ENCODE measurements at regions not wholly inside any gene's neighbourhood (a gene's known extent, or its start where the extent isn't known, plus 50 kb on each side); places are given as distances from the start of the nearest gene placed in this dataset.
"Not testable (repeated sequence)": the region's sequence is repeated elsewhere in the genome, so short reads cannot be mapped to it uniquely, and the experiment has no call there.

- Histone ChIP-seq H3K27ac (no peak overlapping the region), H3K36me3 (no peaks in the 10 kb centered on the region), H3K4me1 (peaks cover 0 to 45% (median 25%) of the 10 kb centered on the region in 4 donors), H3K4me3 (no peak overlapping the region), H3K27me3 (no peaks in the 10 kb centered on the region), H3K9me3 (peaks cover 0 to 4% (median 0%) of the 10 kb centered on the region in 4 donors)
- TF ChIP-seq CTCF (IDR thresholded peaks at IDR 0.05) (no peak), POLR2A (IDR thresholded peaks at IDR 0.05) (no peak), POLR2AphosphoS5 (IDR thresholded peaks at IDR 0.05) (no peak), EP300 (IDR thresholded peaks at IDR 0.05) (no peak)
- DNase-seq, result no peak
- intact Hi-C loops (cut with DNase I), result no loop called here
Observed at GRCh38 chr7:81002421-81002820, 83.6 kb upstream of the SEMA3C start.

- H3K4me1 ChIP-seq, result peaks cover 0 to 29% (median 19%) of the 10 kb centered on the region in 4 donors
- H3K27ac ChIP-seq, result no peak overlapping the region
- no peak for TF ChIP-seq POLR2AphosphoS5 (IDR thresholded peaks at IDR 0.05)
- no peak for TF ChIP-seq EP300 (IDR thresholded peaks at IDR 0.05)
- no peak for TF ChIP-seq POLR2A (IDR thresholded peaks at IDR 0.05)
- TF ChIP-seq CTCF (IDR thresholded peaks at IDR 0.05), result no peak
- 87 to 92% methylated on average over 2 of the region's 2 CpGs for WGBS, 2 donors
- intact Hi-C loops (cut with DNase I), result no loop called here
- H3K9me3 ChIP-seq, result peaks cover 0 to 2% (median 0%) of the 10 kb centered on the region in 4 donors
- H3K36me3 ChIP-seq, result no peaks in the 10 kb centered on the region
- H3K27me3 ChIP-seq, result no peaks in the 10 kb centered on the region
- no peak overlapping the region for H3K4me3 ChIP-seq
- no peak for DNase-seq
Observed at GRCh38 chr7:80999771-81000170, 80.9 kb upstream of the SEMA3C start.

GRCh38 chr7:80999100-80999499 lies 80.2 kb upstream of the SEMA3C start:
- no peaks in the 10 kb centered on the region for H3K27me3 ChIP-seq
- peaks cover 0 to 23% (median 12%) of the 10 kb centered on the region in 4 donors for H3K4me1 ChIP-seq
- 78 to 83% methylated on average over 3 of the region's 3 CpGs for WGBS, 2 donors
- H3K36me3 ChIP-seq, result no peaks in the 10 kb centered on the region
- TF ChIP-seq POLR2AphosphoS5 (IDR thresholded peaks at IDR 0.05) (no peak), EP300 (IDR thresholded peaks at IDR 0.05) (no peak), POLR2A (IDR thresholded peaks at IDR 0.05) (no peak), CTCF (IDR thresholded peaks at IDR 0.05) (no peak)
- intact Hi-C loops (cut with DNase I), result no loop called here
- no peak for DNase-seq
- no peak overlapping the region for H3K4me3 ChIP-seq
- H3K9me3 ChIP-seq, result peaks cover 0 to 2% (median 0%) of the 10 kb centered on the region in 4 donors
- H3K27ac ChIP-seq, result no peak overlapping the region

GRCh38 chr7:80997841-80998240 lies 79.0 kb upstream of the SEMA3C start:
- no peaks in the 10 kb centered on the region for H3K36me3 ChIP-seq
- no peak for TF ChIP-seq EP300 (IDR thresholded peaks at IDR 0.05)
- TF ChIP-seq CTCF (IDR thresholded peaks at IDR 0.05), result no peak
- no peak for TF ChIP-seq POLR2A (IDR thresholded peaks at IDR 0.05)
- TF ChIP-seq POLR2AphosphoS5 (IDR thresholded peaks at IDR 0.05), result no peak
- H3K27ac ChIP-seq, result no peak overlapping the region
- DNase-seq, result no peak
- peaks cover 0 to 10% (median 2%) of the 10 kb centered on the region in 4 donors for H3K4me1 ChIP-seq
- 90 to 92% methylated on average over 7 of the region's 7 CpGs for WGBS, 2 donors
- no peak overlapping the region for H3K4me3 ChIP-seq
- H3K9me3 ChIP-seq, result peaks cover 0 to 2% (median 0%) of the 10 kb centered on the region in 4 donors
- intact Hi-C loops (cut with DNase I), result no loop called here
- no peaks in the 10 kb centered on the region for H3K27me3 ChIP-seq

- H3K27me3 ChIP-seq; intact Hi-C loops (cut with DNase I); H3K9me3 ChIP-seq; H3K4me1 ChIP-seq; DNase-seq; H3K4me3 ChIP-seq; H3K36me3 ChIP-seq; H3K27ac ChIP-seq: not testable (repeated sequence)
- WGBS, 2 donors, result 88 to 92% methylated on average over 2 of the region's 2 CpGs
Observed at GRCh38 chr7:80996236-80996635, 77.4 kb upstream of the SEMA3C start.

Data from sigmoid colon (tissue), 6 donors.